ENCODE measurements at regions not wholly inside any gene's neighbourhood (a gene's known extent, or its start where the extent isn't known, plus 50 kb on each side); places are given as distances from the start of the nearest gene placed in this dataset.
"Not testable (repeated sequence)": the region's sequence is repeated elsewhere in the genome, so short reads cannot be mapped to it uniquely, and the experiment has no call there.

- no peak overlapping the region for H3K4me3 ChIP-seq (replicated peaks; ENCODE audit: low read depth, low read length)
- DNase-seq (ENCODE audit: extremely low read depth, low read depth), result no peak
- TF ChIP-seq, protein P1, sequence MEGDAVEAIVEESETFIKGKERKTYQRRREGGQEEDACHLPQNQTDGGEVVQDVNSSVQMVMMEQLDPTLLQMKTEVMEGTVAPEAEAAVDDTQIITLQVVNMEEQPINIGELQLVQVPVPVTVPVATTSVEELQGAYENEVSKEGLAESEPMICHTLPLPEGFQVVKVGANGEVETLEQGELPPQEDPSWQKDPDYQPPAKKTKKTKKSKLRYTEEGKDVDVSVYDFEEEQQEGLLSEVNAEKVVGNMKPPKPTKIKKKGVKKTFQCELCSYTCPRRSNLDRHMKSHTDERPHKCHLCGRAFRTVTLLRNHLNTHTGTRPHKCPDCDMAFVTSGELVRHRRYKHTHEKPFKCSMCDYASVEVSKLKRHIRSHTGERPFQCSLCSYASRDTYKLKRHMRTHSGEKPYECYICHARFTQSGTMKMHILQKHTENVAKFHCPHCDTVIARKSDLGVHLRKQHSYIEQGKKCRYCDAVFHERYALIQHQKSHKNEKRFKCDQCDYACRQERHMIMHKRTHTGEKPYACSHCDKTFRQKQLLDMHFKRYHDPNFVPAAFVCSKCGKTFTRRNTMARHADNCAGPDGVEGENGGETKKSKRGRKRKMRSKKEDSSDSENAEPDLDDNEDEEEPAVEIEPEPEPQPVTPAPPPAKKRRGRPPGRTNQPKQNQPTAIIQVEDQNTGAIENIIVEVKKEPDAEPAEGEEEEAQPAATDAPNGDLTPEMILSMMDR (IDR thresholded peaks at IDR 0.05; ENCODE audit: low read depth, low read length, missing control alignments), result no peak
These were observed 146.4 kb upstream of the DCAF8L1 start for GRCh38 chrX:28127662-28128061.

DNA sequence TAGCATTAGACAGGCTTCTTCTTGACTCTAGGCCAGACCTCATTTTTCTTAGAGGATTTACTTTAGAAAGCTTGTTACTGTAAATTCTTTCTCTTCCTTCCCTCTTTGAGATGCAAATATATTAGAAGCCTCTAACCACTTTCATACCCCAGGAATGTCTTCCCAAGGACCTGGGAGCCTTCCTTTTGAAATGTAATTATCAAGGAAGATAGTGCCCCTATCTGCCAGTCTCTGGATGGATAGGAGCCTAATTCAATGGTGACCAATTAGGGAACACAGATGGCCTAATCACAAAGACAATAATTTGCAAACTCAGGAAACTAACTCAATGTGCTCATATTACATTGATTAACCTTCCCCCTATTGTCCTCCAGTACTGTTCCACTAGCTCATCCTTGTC, 145.6 kb upstream of the DCAF8L1 start:
- TF ChIP-seq, protein P1 (IDR thresholded peaks at IDR 0.05; ENCODE audit: low read depth, low read length, missing control alignments), result no peak
- DNase-seq (ENCODE audit: extremely low read depth, low read depth), result no peak
- no peak overlapping the region for H3K4me3 ChIP-seq (replicated peaks; ENCODE audit: low read depth, low read length)

GRCh38 chrX:28124416-28124815, 143.2 kb upstream of the DCAF8L1 start:
- no peak overlapping the region for H3K4me3 ChIP-seq (replicated peaks; ENCODE audit: low read depth, low read length)
- TF ChIP-seq, protein P1 (IDR thresholded peaks at IDR 0.05; ENCODE audit: low read depth, low read length, missing control alignments), result no peak
- no peak for DNase-seq (ENCODE audit: extremely low read depth, low read depth)

GRCh38 chrX:28120580-28121245, 139.5 kb upstream of the DCAF8L1 start:
- H3K4me3 ChIP-seq (replicated peaks; ENCODE audit: low read depth, low read length); DNase-seq (ENCODE audit: extremely low read depth, low read depth): not testable (repeated sequence)

DNA sequence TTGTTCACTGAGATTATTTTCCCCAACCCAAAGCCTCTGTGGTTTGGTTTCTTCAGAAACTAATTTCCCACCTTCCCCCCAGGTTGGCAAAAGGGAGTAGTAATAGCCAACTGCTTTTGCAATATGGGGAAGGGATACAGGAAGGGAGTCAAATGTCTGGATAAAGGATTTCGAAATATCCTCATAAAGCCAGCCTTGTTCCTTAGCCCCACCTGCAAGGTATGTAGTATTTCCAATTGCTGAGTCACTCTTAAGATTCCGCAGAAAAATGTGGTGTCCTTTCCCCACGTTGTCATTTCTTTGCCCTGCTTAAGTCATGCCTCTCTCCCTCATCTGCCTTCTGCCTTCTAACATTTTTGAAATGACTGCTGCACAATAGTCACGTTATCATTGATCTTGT, 138.8 kb upstream of the DCAF8L1 start:
- TF ChIP-seq, protein P1 (IDR thresholded peaks at IDR 0.05; ENCODE audit: low read depth, low read length, missing control alignments), result no peak
- DNase-seq (ENCODE audit: extremely low read depth, low read depth), result no peak
- no peak overlapping the region for H3K4me3 ChIP-seq (replicated peaks; ENCODE audit: low read depth, low read length)

GRCh38 chrX:28108186-28108945, 127.1 kb upstream of the DCAF8L1 start:
- TF ChIP-seq, protein P1 (IDR thresholded peaks at IDR 0.05; ENCODE audit: low read depth, low read length, missing control alignments), result no peak
- DNase-seq (ENCODE audit: extremely low read depth, low read depth), result no peak
- no peak overlapping the region for H3K4me3 ChIP-seq (replicated peaks; ENCODE audit: low read depth, low read length)

DNA sequence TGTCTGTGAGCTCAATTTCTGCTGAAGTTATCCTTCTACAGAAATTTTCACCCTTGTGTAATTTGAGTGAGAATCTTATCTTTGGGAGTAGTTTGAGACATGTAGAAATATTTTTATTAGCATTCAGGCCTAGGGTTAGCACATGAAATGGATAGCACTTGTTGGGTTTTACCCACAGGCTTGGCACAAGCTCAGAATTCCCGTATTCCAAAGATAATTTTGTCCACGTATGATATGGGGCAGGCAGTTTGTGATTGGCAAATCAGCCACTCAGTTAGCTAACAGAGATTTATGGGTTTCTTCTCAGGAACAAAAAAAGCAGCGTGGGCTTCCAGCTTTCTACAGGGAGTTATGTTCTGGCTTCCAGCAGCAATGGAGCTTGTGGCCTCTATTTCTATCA, 117.9 kb upstream of the DCAF8L1 start:
- no peak overlapping the region for H3K4me3 ChIP-seq (replicated peaks; ENCODE audit: low read depth, low read length)
- TF ChIP-seq, protein P1 (IDR thresholded peaks at IDR 0.05; ENCODE audit: low read depth, low read length, missing control alignments), result no peak
- no peak for DNase-seq (ENCODE audit: extremely low read depth, low read depth)
